CD4-positive, alpha-beta T cell treated with Interleukin-6 for 4 hours (primary cell): ENCODE measurements at regions not wholly inside any gene's neighbourhood (a gene's known extent, or its start where the extent isn't known, plus 50 kb on each side); places are given as distances from the start of the nearest gene placed in this dataset.
"Not testable (repeated sequence)": the region's sequence is repeated elsewhere in the genome, so short reads cannot be mapped to it uniquely, and the experiment has no call there.

Source experiments
- DNase-seq: peaks from one replicate; pipeline ENCODE4 v3.0.0-alpha.2; 2020; ENCODE audit warnings: mixed read lengths

- not testable (repeated sequence) for DNase-seq
Measured at GRCh38 chr2:91659917-91660275, 2968.4 kb downstream of the RPIA start.

GRCh38 chr2:91667341-91667740 lies 2975.9 kb downstream of the RPIA start:
- DNase-seq = not testable (repeated sequence)

GRCh38 chr2:91685541-91685940 lies 2994.1 kb downstream of the RPIA start:
- peak; percentile 1 for DNase-seq

DNA sequence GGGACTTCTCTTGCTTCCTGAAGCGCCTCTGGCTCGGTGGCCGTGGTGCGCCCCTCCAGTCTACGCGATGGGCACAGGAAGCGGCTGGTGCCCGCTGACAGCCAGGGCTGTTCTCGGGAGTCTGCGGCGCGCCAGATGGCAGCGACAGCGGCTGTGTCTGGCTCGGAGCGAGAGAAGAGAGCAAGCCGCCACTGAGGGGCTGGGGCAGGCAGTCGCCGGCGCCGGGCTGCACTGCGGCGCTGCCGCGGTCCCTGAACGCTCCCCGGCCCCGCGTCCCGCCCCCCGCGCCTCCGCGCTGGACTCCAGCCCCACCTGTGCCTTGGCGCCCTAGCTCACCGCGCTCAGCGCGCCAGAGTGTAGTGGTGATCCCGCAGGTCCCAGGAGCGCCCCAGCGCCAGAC lies 2994.6 kb downstream of the RPIA start:
- not testable (repeated sequence) for DNase-seq
